Activated CD8-positive, alpha-beta memory T cell treated with anti-CD3 and anti-CD28 coated beads, Interleukin-2, amount 50 U/mL, for 4 hours (primary cell): ENCODE measurements at regions not wholly inside any gene's neighbourhood (a gene's known extent, or its start where the extent isn't known, plus 50 kb on each side); places are given as distances from the start of the nearest gene placed in this dataset.

ENCODE experiments used
- DNase-seq: peaks from one replicate; pipeline ENCODE4 v3.0.0-alpha.2; 2020

- no peak for DNase-seq
These were observed 69.7 kb upstream of the LINGO1 start for GRCh38 chr15:77702211-77702957.

GRCh38 chr15:77698481-77698880 is 65.8 kb upstream of the LINGO1 start:
- no peak for DNase-seq

- no peak for DNase-seq
These were observed 65.2 kb upstream of the LINGO1 start for GRCh38 chr15:77697893-77698292.

GRCh38 chr15:77696871-77697270 is 64.2 kb upstream of the LINGO1 start:
- no peak for DNase-seq

- DNase-seq, result no peak
These were observed 63.4 kb upstream of the LINGO1 start for GRCh38 chr15:77695961-77696582.

GRCh38 chr15:77695548-77695947 is 62.8 kb upstream of the LINGO1 start:
- no peak for DNase-seq

- no peak for DNase-seq
These were observed 60.9 kb upstream of the LINGO1 start for GRCh38 chr15:77693576-77693975.

- DNase-seq, result no peak
These were observed 59.9 kb upstream of the LINGO1 start for GRCh38 chr15:77692614-77693013.

GRCh38 chr15:77691607-77692006 is 58.9 kb upstream of the LINGO1 start:
- no peak for DNase-seq

- no peak for DNase-seq
These were observed 57.1 kb upstream of the LINGO1 start for GRCh38 chr15:77689821-77690220.

GRCh38 chr15:77688693-77689092 is 56.0 kb upstream of the LINGO1 start:
- no peak for DNase-seq

- DNase-seq, result no peak
These were observed 55.6 kb upstream of the LINGO1 start for GRCh38 chr15:77688266-77688665.

GRCh38 chr15:77685082-77685815 is 52.5 kb upstream of the LINGO1 start:
- DNase-seq, result no peak

- no peak for DNase-seq
These were observed 51.8 kb upstream of the LINGO1 start for GRCh38 chr15:77684341-77685081.

- no peak for DNase-seq
These were observed 49.9 kb upstream of the LINGO1 start for GRCh38 chr15:77682564-77682963.
